NAMALWA (cell line): ENCODE measurements at regions not wholly inside any gene's neighbourhood (a gene's known extent, or its start where the extent isn't known, plus 50 kb on each side); places are given as distances from the start of the nearest gene placed in this dataset.
"Not testable (repeated sequence)": the region's sequence is repeated elsewhere in the genome, so short reads cannot be mapped to it uniquely, and the experiment has no call there.

ENCODE experiments used
- DNase-seq: peaks from one replicate; pipeline ENCODE4 v3.0.0-alpha.2; 2015; ENCODE audit warnings: low spot score

GRCh38 chr21:5133824-5134223, 5387.6 kb upstream of the TPTE start:
- not testable (repeated sequence) for DNase-seq

- DNase-seq, result not testable (repeated sequence)
These were observed 5385.0 kb upstream of the TPTE start for GRCh38 chr21:5136406-5136805.

GRCh38 chr21:5137006-5137405, 5384.4 kb upstream of the TPTE start:
- DNase-seq, result not testable (repeated sequence)

GRCh38 chr21:5138687-5139086, 5382.7 kb upstream of the TPTE start:
- DNase-seq, result not testable (repeated sequence)

GRCh38 chr21:5139528-5139927, 5381.9 kb upstream of the TPTE start:
- DNase-seq, result not testable (repeated sequence)

- DNase-seq, result not testable (repeated sequence)
These were observed 5378.4 kb upstream of the TPTE start for GRCh38 chr21:5143011-5143410.

GRCh38 chr21:5144731-5145130, 5376.7 kb upstream of the TPTE start:
- not testable (repeated sequence) for DNase-seq

- not testable (repeated sequence) for DNase-seq
These were observed 5373.7 kb upstream of the TPTE start for GRCh38 chr21:5147685-5148084.

- not testable (repeated sequence) for DNase-seq
These were observed 5372.2 kb upstream of the TPTE start for GRCh38 chr21:5149222-5149621.

GRCh38 chr21:5153842-5154640, 5367.3 kb upstream of the TPTE start:
- not testable (repeated sequence) for DNase-seq

- DNase-seq, result peak; percentile 82
These were observed 5366.8 kb upstream of the TPTE start for GRCh38 chr21:5154641-5154982.

- DNase-seq, result not testable (repeated sequence)
These were observed 5358.4 kb upstream of the TPTE start for GRCh38 chr21:5162693-5163574.

GRCh38 chr21:5165829-5166228, 5355.6 kb upstream of the TPTE start:
- DNase-seq, result not testable (repeated sequence)
